Gastroesophageal sphincter (tissue), 3 donors: ENCODE measurements at regions not wholly inside any gene's neighbourhood (a gene's known extent, or its start where the extent isn't known, plus 50 kb on each side); places are given as distances from the start of the nearest gene placed in this dataset.
"Not testable (repeated sequence)": the region's sequence is repeated elsewhere in the genome, so short reads cannot be mapped to it uniquely, and the experiment has no call there.

Experiments
- EP300 ChIP-seq: sonication (generic); formaldehyde crosslinking; IDR thresholded peaks from one replicate; pipeline ENCODE4 v1.6.1; 2017; ENCODE audit warnings: antibody characterized with exemption, mild to moderate bottlenecking
- POLR2A ChIP-seq, 2 donors: fragments of 450-650 bp; IDR thresholded peaks; one replicate each; pipeline ENCODE4 v1.6.1; 2017; ENCODE audit warnings: antibody characterized with exemption in 2 of 2, mild to moderate bottlenecking in 2 of 2, moderate library complexity in 1 of 2
- POLR2AphosphoS5 ChIP-seq: sonication (generic); formaldehyde crosslinking; IDR thresholded peaks from one replicate; pipeline ENCODE4 v1.6.1; 2017; ENCODE audit warnings: antibody characterized with exemption
- TF ChIP-seq, protein P1 (sequence below), 4 experiments: fragments of 200-600 bp in 2 of 4; fragments of 450-650 bp in 2 of 4; sonication (generic) in 1 of 4; IDR thresholded peaks; one replicate each; pipeline ENCODE4 v1.5.1; 2017 to 2019; ENCODE audit warnings: antibody characterized with exemption in 4 of 4, mild to moderate bottlenecking in 2 of 4, moderate library complexity in 2 of 4

- not testable (repeated sequence) for TF ChIP-seq POLR2A (IDR thresholded peaks at IDR 0.05); POLR2AphosphoS5; EP300
- TF ChIP-seq, protein P1, sequence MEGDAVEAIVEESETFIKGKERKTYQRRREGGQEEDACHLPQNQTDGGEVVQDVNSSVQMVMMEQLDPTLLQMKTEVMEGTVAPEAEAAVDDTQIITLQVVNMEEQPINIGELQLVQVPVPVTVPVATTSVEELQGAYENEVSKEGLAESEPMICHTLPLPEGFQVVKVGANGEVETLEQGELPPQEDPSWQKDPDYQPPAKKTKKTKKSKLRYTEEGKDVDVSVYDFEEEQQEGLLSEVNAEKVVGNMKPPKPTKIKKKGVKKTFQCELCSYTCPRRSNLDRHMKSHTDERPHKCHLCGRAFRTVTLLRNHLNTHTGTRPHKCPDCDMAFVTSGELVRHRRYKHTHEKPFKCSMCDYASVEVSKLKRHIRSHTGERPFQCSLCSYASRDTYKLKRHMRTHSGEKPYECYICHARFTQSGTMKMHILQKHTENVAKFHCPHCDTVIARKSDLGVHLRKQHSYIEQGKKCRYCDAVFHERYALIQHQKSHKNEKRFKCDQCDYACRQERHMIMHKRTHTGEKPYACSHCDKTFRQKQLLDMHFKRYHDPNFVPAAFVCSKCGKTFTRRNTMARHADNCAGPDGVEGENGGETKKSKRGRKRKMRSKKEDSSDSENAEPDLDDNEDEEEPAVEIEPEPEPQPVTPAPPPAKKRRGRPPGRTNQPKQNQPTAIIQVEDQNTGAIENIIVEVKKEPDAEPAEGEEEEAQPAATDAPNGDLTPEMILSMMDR (IDR thresholded peaks at IDR 0.05) = not testable (repeated sequence)
Measured at GRCh38 chr10:63984061-63984460, 462.9 kb downstream of the REEP3 start.
